Trophoblast cell (in vitro differentiated cells and primary cell): ENCODE measurements at regions not wholly inside any gene's neighbourhood (a gene's known extent, or its start where the extent isn't known, plus 50 kb on each side); places are given as distances from the start of the nearest gene placed in this dataset.

Source experiments
- DNase-seq, 2 donors: peaks; one replicate each; pipeline ENCODE4 v3.0.0-alpha.2; 2016
- H2AFZ ChIP-seq: 2 replicates; pipeline ENCODE4 v1.6.1; 2013; ENCODE audit warnings: low read length, moderate library complexity, mild to moderate bottlenecking; ENCODE audit not compliant: insufficient read depth, poor library complexity
- H2AK5ac ChIP-seq: 2 replicates; pipeline ENCODE4 v1.6.1; 2013; ENCODE audit warnings: mild to moderate bottlenecking, low read length
- H2BK120ac ChIP-seq: 2 replicates; pipeline ENCODE4 v1.6.1; 2013; ENCODE audit warnings: low read length, mild to moderate bottlenecking, moderate library complexity; ENCODE audit not compliant: insufficient read depth, poor library complexity
- H2BK12ac ChIP-seq: 2 replicates; pipeline ENCODE4 v1.6.1; 2013; ENCODE audit warnings: mild to moderate bottlenecking, low read length, moderate library complexity
- H2BK5ac ChIP-seq: 2 replicates; pipeline ENCODE4 v1.6.1; 2013; ENCODE audit warnings: low read length, low read depth, moderate library complexity, mild to moderate bottlenecking; ENCODE audit not compliant: poor library complexity
- H3K14ac ChIP-seq: 2 replicates; pipeline ENCODE4 v1.6.1; 2013; ENCODE audit warnings: mild to moderate bottlenecking, low read length
- H3K18ac ChIP-seq: 2 replicates; pipeline ENCODE4 v1.6.1; 2013; ENCODE audit warnings: mild to moderate bottlenecking, low read length
- H3K23ac ChIP-seq: 2 replicates; pipeline ENCODE4 v1.6.1; 2013; ENCODE audit warnings: low read length
- H3K27ac ChIP-seq: 2 replicates; pipeline ENCODE4 v1.5.1; 2013; ENCODE audit warnings: low read depth, mild to moderate bottlenecking, inconsistent platforms, low read length, moderate library complexity
- H3K27me3 ChIP-seq: 2 replicates; pipeline ENCODE4 v1.6.1; 2013; ENCODE audit warnings: inconsistent platforms, mild to moderate bottlenecking, low read length, moderate library complexity; ENCODE audit not compliant: insufficient read depth
- H3K36me3 ChIP-seq, 2 experiments: 1 replicate in 1 of 2; 2 replicates in 1 of 2; pipeline ENCODE4 v1.6.1; 2013; ENCODE audit warnings: low read length in 2 of 2, mild to moderate bottlenecking in 2 of 2, moderate library complexity in 1 of 2; ENCODE audit not compliant: insufficient read depth in 2 of 2, control insufficient read depth in 1 of 2
- H3K4ac ChIP-seq: 2 replicates; pipeline ENCODE4 v1.6.1; 2013; ENCODE audit warnings: low read depth, mild to moderate bottlenecking, low read length, moderate library complexity
- H3K4me1 ChIP-seq, 2 experiments: 1 replicate in 1 of 2; 2 replicates in 1 of 2; pipeline ENCODE4 v1.6.1; 2013; ENCODE audit warnings: low read length in 2 of 2, mild to moderate bottlenecking in 2 of 2, moderate library complexity in 1 of 2; ENCODE audit not compliant: insufficient read depth in 2 of 2, control insufficient read depth in 1 of 2
- H3K4me2 ChIP-seq: 2 replicates; pipeline ENCODE4 v1.6.1; 2013; ENCODE audit warnings: inconsistent platforms, mild to moderate bottlenecking, low read length, moderate library complexity
- H3K4me3 ChIP-seq: 2 replicates; pipeline ENCODE4 v1.5.1; 2013; ENCODE audit warnings: mild to moderate bottlenecking, low read depth, low read length, inconsistent platforms
- H3K79me1 ChIP-seq: one replicate; pipeline ENCODE4 v1.6.1; 2013; ENCODE audit warnings: low read length
- H3K79me2 ChIP-seq: 2 replicates; pipeline ENCODE4 v1.6.1; 2013; ENCODE audit warnings: low read length, mild to moderate bottlenecking; ENCODE audit not compliant: control insufficient read depth, insufficient read depth, poor library complexity
- H3K9ac ChIP-seq: 2 replicates; pipeline ENCODE4 v1.6.1; 2013; ENCODE audit warnings: mild to moderate bottlenecking, low read length
- H3K9me3 ChIP-seq: 2 replicates; pipeline ENCODE4 v1.6.1; 2013; ENCODE audit warnings: low read depth, mild to moderate bottlenecking, control low read depth, inconsistent platforms, low read length; ENCODE audit not compliant: insufficient read depth
- H4K12ac ChIP-seq: 2 replicates; pipeline ENCODE4 v1.6.1; 2013; ENCODE audit warnings: low read depth, mild to moderate bottlenecking, low read length, moderate library complexity
- H4K8ac ChIP-seq: 2 replicates; pipeline ENCODE4 v1.6.1; 2013; ENCODE audit warnings: low read depth, mild to moderate bottlenecking, low read length, moderate library complexity
- H4K91ac ChIP-seq: one replicate; pipeline ENCODE4 v1.6.1; 2013; ENCODE audit warnings: low read depth, mild to moderate bottlenecking, low read length, moderate library complexity
- WGBS: extraction: QIAGEN DNeasy Blood & Tissue Kit; methylation state at CpG from one replicate; pipeline ENCODE4 v1.1.7; 2013; ENCODE audit warnings: missing lambda C conversion rate; ENCODE audit not compliant: insufficient read length, insufficient coverage; ENCODE audit errors: extremely low coverage; 5-methylcytosine and 5-hydroxymethylcytosine counted together

DNA sequence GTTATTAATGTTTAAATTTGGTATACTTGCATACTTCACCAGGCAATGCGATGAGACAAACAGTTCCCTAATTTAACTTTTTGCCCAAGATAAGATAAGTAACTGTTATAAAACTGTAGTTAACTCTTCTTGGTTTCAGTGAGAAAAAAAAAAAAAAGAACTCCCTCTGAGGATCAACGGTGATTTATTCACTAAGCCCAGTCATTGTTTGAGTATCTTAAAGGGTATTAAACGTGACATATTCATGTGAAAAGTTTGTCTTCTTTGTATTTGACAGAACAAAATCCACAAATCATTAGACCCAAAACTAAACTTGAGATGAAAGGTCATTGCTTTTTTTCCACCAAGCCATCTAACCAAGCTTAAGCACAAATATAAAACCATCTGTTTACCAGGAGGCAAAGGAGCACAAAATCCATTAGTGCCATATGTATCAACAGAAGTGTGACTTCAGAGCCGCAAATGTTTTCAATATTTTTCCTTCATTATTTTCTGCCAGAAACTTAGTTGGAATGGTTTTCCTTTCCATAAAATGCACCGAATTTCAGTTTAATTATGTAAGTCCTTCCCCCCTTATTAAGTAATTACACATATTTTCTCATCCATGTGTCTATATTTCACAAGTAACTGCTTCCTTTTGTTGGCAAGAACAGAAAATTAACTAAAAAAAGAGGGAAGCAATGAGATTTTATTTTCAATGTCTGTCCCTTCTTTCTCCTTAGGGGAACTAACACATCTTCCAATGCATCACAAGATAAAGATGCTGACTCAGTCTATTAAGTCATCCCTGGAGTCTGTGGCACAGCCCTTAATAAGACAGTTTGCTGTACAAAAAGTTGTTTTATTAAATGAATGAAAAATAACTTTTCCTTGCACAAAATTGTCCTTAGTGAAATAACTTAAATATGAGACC, 92.2 kb upstream of the RAP2B start:
- Histone ChIP-seq H4K91ac (no peak overlapping the region), H2BK12ac (no peak overlapping the region), H2AFZ (no peak overlapping the region), H3K79me2 (no peaks in the 10 kb centered on the region), H3K14ac (no peak overlapping the region), H3K27ac (no peak overlapping the region), H3K4me2 (no peak overlapping the region), H3K4ac (no peak overlapping the region), H3K9me3 (no peaks in the 10 kb centered on the region), H4K12ac (no peak overlapping the region), H3K23ac (no peak overlapping the region), H3K18ac (no peak overlapping the region), H2BK5ac (no peak overlapping the region), H3K4me3 (no peak overlapping the region), H3K27me3 (no peaks in the 10 kb centered on the region), H2AK5ac (no peak overlapping the region), H3K9ac (no peak overlapping the region), H4K8ac (no peak overlapping the region), H2BK120ac (no peak overlapping the region), H3K36me3 (no peaks in the 10 kb centered on the region), H3K79me1 (no peaks in the 10 kb centered on the region), H3K4me1 (peaks cover 2 to 5% of the 10 kb centered on the region in 2 experiments)
- WGBS: no CpG with 5 or more reads among the region's 5 CpGs
- DNase-seq: peak in 1 of 2 donors; percentile 28

DNA sequence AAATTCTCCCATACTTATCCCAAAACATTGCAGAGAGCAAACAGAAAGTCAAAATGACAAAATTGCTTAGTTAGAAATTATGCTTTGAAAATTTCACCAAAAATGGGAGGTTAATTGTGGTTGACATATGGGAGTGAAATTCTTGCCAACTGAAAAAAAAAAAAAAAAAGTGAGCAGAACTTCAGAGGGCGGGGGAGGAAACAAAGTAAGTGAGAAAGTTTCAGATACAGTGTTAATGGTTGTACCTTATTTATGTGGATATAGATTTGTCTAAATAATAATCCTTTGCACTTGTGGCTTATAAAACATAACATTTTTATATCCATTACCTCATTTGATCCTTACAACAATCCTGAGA, 91.5 kb upstream of the RAP2B start:
- Histone ChIP-seq H3K23ac (no peak overlapping the region), H3K18ac (no peak overlapping the region), H3K9ac (no peak overlapping the region), H3K27me3 (no peaks in the 10 kb centered on the region), H3K79me1 (no peaks in the 10 kb centered on the region), H3K4me1 (peaks cover 2 to 5% of the 10 kb centered on the region in 2 experiments), H2AK5ac (no peak overlapping the region), H4K8ac (no peak overlapping the region), H2BK5ac (no peak overlapping the region), H2BK120ac (no peak overlapping the region), H3K4me2 (no peak overlapping the region), H2BK12ac (no peak overlapping the region), H2AFZ (no peak overlapping the region), H3K4ac (no peak overlapping the region), H3K79me2 (no peaks in the 10 kb centered on the region), H3K36me3 (no peaks in the 10 kb centered on the region), H3K27ac (no peak overlapping the region), H3K14ac (no peak overlapping the region), H3K9me3 (no peaks in the 10 kb centered on the region), H3K4me3 (no peak overlapping the region), H4K12ac (no peak overlapping the region), H4K91ac (no peak overlapping the region)
- no peak for DNase-seq
- WGBS: no CpG with 5 or more reads among the region's 1 CpG

DNA sequence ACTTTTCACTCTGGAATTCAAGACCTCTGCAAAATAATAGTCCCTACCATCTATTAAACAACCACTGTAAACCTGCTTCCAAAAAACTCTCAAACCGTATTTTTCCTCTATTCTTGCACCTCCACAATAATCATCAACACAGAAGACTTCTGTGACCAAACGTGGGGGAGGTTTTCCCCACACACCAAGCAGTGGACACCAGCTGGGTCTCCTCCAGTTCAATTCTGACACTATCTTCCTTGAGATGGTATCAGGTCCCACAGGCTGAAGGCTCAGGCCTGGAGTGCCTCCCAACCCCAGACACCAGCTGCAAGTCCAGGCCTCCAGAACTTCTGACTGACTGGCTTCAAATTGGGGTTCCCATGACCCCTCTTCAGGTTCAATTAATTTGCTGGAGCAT, 89.6 kb upstream of the RAP2B start:
- Histone ChIP-seq H3K4me1 (peaks cover 2 to 5% of the 10 kb centered on the region in 2 experiments), H3K4me2 (no peak overlapping the region), H3K4ac (no peak overlapping the region), H2AFZ (no peak overlapping the region), H2BK12ac (no peak overlapping the region), H2AK5ac (no peak overlapping the region), H4K8ac (no peak overlapping the region), H3K27me3 (no peaks in the 10 kb centered on the region), H3K9ac (no peak overlapping the region), H3K23ac (no peak overlapping the region), H3K79me1 (no peaks in the 10 kb centered on the region), H3K14ac (no peak overlapping the region), H3K79me2 (no peaks in the 10 kb centered on the region), H3K27ac (no peak overlapping the region), H3K36me3 (no peaks in the 10 kb centered on the region), H2BK120ac (no peak overlapping the region), H2BK5ac (no peak overlapping the region), H3K4me3 (no peak overlapping the region), H3K9me3 (no peaks in the 10 kb centered on the region), H4K91ac (no peak overlapping the region), H4K12ac (no peak overlapping the region), H3K18ac (no peak overlapping the region)
- no CpG with 5 or more reads among the region's 2 CpGs for WGBS
- DNase-seq: peak in 1 of 2 donors; percentile 39

DNA sequence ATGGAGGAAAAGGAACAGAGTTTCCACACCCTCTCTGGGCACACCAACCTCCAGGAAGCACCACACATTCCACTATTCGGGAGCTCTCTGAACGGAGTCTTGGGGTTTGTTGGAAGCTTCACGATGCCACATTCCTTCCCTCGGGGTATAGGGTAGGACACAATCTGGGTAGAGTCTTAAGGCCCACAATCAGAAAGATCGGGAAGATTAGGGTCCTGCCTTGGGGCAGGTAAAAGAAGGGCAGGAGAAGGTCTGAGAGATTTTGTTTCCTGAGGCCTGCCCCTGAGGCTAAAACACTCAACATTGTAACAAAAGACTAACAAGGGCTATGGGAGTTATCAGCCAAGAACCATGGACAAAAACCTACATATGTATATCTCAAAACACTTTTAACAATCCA, 89.2 kb upstream of the RAP2B start:
- Histone ChIP-seq H4K12ac (no peak overlapping the region), H3K36me3 (no peaks in the 10 kb centered on the region), H3K9me3 (no peaks in the 10 kb centered on the region), H3K4me1 (peaks cover 2 to 5% of the 10 kb centered on the region in 2 experiments), H4K91ac (no peak overlapping the region), H4K8ac (no peak overlapping the region), H3K9ac (no peak overlapping the region), H2AFZ (no peak overlapping the region), H3K4me2 (no peak overlapping the region), H2AK5ac (no peak overlapping the region), H3K79me1 (no peaks in the 10 kb centered on the region), H3K79me2 (no peaks in the 10 kb centered on the region), H2BK120ac (no peak overlapping the region), H3K4ac (no peak overlapping the region), H3K18ac (no peak overlapping the region), H3K4me3 (no peak overlapping the region), H3K27ac (no peak overlapping the region), H3K27me3 (no peaks in the 10 kb centered on the region), H3K23ac (no peak overlapping the region), H2BK12ac (no peak overlapping the region), H2BK5ac (no peak overlapping the region), H3K14ac (no peak overlapping the region)
- DNase-seq: peak; percentile 90 to 99
- no CpG with 5 or more reads among the region's 5 CpGs for WGBS
